ENCODE measurements at regions not wholly inside any gene's neighbourhood (a gene's known extent, or its start where the extent isn't known, plus 50 kb on each side); places are given as distances from the start of the nearest gene placed in this dataset.
"Not testable (repeated sequence)": the region's sequence is repeated elsewhere in the genome, so short reads cannot be mapped to it uniquely, and the experiment has no call there.

- no peak for TF ChIP-seq CTCF (conservative IDR thresholded peaks at IDR 0.05; ENCODE audit: control insufficient read depth, insufficient read depth, low read depth, low read length)
- no peak for DNase-seq (ENCODE audit: low read depth)
- H3K4me3 ChIP-seq (ENCODE audit: control insufficient read depth, low read depth, low read length): no peak overlapping the region
Measured at GRCh38 chr2:76008001-76008702, 297.4 kb upstream of the GCFC2 start.

- H3K4me3 ChIP-seq (ENCODE audit: control insufficient read depth, low read depth, low read length): no peak overlapping the region
- no peak for DNase-seq (ENCODE audit: low read depth)
- TF ChIP-seq CTCF (conservative IDR thresholded peaks at IDR 0.05; ENCODE audit: control insufficient read depth, insufficient read depth, low read depth, low read length): no peak
Measured at GRCh38 chr2:76000425-76000824, 289.7 kb upstream of the GCFC2 start.

GRCh38 chr2:75998451-75998850, 287.7 kb upstream of the GCFC2 start:
- DNase-seq (ENCODE audit: low read depth): no peak
- H3K4me3 ChIP-seq (ENCODE audit: control insufficient read depth, low read depth, low read length): no peak overlapping the region
- no peak for TF ChIP-seq CTCF (conservative IDR thresholded peaks at IDR 0.05; ENCODE audit: control insufficient read depth, insufficient read depth, low read depth, low read length)

GRCh38 chr2:75994759-75995158, 284.0 kb upstream of the GCFC2 start:
- DNase-seq (ENCODE audit: low read depth): no peak
- no peak for TF ChIP-seq CTCF (conservative IDR thresholded peaks at IDR 0.05; ENCODE audit: control insufficient read depth, insufficient read depth, low read depth, low read length)
- no peak overlapping the region for H3K4me3 ChIP-seq (ENCODE audit: control insufficient read depth, low read depth, low read length)

GRCh38 chr2:75988622-75989021, 277.9 kb upstream of the GCFC2 start:
- not testable (repeated sequence) for DNase-seq (ENCODE audit: low read depth); H3K4me3 ChIP-seq (ENCODE audit: control insufficient read depth, low read depth, low read length)

- TF ChIP-seq CTCF (conservative IDR thresholded peaks at IDR 0.05; ENCODE audit: control insufficient read depth, insufficient read depth, low read depth, low read length): no peak
- H3K4me3 ChIP-seq (ENCODE audit: control insufficient read depth, low read depth, low read length): no peak overlapping the region
- no peak for DNase-seq (ENCODE audit: low read depth)
Measured at GRCh38 chr2:75986617-75987016, 275.9 kb upstream of the GCFC2 start.

- no peak overlapping the region for H3K4me3 ChIP-seq (ENCODE audit: control insufficient read depth, low read depth, low read length)
- TF ChIP-seq CTCF (conservative IDR thresholded peaks at IDR 0.05; ENCODE audit: control insufficient read depth, insufficient read depth, low read depth, low read length): no peak
- no peak for DNase-seq (ENCODE audit: low read depth)
Measured at GRCh38 chr2:75982719-75983118, 272.0 kb upstream of the GCFC2 start.

Measured in fibroblast of mammary gland (primary cell).